CD4-positive, alpha-beta T cell treated with Interleukin-21 for 1 hour (primary cell): ENCODE measurements at regions not wholly inside any gene's neighbourhood (a gene's known extent, or its start where the extent isn't known, plus 50 kb on each side); places are given as distances from the start of the nearest gene placed in this dataset.

Experiments used
- DNase-seq: peaks from one replicate; pipeline ENCODE4 v3.0.0-alpha.2; 2020

- no peak for DNase-seq
These were observed 484.0 kb upstream of the ID2 start for GRCh38 chr2:8197825-8198224.

- no peak for DNase-seq
These were observed 483.0 kb upstream of the ID2 start for GRCh38 chr2:8198766-8199382.

DNA sequence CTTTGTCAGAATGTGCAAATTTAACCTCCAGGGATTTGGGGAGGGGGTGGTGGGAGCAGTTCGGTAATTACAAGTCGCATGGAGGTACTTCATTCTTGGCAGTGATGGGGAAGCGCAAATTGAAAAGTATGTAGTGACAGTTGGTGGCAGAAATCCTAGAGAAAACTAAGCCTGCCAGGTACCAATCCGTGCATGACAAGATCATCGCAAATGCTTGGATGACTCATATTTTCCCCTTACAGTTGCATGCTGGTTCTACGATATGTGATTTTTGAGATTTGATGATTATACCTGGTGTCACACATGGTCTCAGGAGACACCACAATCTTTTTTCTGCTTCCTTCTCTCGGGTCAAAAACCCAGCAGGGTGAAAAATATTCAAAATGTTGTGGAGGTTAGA is 479.7 kb upstream of the ID2 start:
- DNase-seq: no peak

DNA sequence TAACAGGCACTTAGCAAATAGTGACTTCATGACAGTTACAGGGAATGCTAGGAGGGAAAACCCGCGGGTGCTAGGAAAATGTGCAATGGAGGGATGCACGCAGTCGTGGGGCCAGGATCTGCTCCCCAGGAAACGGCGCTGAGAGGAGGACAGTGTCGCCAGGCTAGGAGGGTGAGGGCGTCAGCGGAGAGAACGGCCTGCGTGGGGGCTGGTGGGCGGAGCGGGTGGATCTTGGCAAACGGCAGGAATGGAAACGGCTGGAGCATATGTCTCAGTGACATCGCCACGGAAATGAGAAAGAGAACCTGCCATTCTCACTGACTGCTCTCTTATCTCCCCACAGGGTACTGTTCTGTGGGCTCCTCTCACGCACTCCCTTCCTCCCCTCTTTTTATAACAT is 478.5 kb upstream of the ID2 start:
- DNase-seq: no peak

DNA sequence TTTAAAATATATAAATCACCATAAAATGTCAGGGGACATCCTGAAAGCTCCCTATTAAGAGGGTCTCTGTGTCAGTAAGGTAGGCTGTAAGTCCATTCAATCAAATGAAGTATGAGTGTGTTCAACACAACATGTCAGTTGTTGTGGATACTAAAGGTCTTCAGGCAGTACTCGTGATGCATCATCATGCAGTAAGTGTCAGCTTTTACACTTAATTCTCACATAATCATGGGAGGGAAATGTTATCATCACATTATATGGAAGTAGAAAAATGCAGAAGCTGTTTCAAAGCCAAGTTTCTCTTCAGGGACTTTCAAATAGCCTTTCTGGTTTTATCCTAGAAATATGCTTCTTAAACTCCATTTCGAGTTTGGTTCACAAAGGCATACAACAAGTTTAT is 477.1 kb upstream of the ID2 start:
- DNase-seq: no peak

DNA sequence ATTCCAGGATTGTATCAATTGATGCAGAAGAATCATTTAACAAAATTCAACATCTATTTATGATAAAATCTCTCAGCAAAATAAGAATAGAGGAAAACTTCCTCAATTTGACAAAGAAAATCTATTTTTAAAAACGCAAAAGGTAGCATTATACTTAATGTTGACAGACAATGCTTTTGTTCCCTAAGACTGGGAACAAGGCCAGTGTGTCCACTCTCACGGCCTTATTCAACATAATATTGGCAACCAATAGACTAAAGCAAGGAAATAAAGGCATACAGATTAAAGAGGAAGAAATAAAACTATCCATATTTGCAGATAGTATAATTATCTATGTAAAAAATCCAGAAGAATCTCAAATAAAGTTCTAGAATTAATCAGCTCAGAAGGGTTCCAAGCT is 472.4 kb upstream of the ID2 start:
- DNase-seq: no peak

- no peak for DNase-seq
These were observed 470.5 kb upstream of the ID2 start for GRCh38 chr2:8211384-8211783.

DNA sequence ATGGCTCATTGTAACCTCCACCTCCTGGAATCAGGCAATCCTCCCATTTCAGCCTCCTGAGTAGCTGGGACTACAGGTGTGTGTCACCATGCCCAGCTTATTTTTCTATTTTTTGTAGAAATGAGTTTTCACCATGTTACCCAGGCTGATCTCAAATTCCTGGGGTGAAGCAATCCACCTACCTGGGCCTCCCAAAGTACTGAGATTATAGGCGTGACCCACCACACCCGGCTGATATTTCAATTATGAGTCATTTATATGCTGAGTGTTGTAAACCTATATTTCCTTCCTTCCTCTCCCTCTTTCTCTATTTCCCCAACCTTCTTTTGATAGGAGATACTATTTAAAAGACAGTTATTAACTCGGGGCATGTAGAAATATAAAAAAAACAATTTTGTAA is 469.6 kb upstream of the ID2 start:
- no peak for DNase-seq

GRCh38 chr2:8214036-8214615 is 467.7 kb upstream of the ID2 start:
- DNase-seq: no peak

DNA sequence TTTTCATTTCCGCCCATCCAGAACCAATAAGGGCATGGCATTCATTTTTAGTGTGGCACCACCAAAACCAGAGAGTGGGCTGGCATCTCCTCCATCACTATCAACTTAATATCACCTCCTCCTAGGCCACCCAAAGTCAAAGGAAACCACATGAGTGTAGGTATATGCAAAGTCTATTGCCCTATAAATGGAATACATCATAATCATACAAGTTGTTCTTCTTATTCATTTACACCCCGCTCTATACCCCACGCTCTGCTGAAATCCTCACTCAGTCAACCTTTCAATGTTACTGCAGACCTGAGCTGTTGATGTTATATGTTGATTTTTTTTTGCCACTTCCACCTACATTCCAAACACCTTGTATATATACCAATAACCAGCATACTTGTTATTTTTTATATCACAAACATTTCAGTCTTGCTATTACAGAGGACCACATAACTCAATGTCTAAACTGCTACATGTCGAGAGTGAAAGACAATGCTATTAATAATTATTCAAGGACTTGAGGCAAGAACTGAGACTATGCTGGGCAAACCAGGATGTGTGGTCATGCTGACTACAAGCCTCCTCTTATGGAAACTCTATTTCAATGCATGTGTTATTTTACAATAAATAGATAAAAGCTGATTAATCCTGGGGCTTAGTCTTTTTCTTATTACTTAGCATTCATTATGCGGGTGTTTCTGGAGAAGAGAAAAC is 466.5 kb upstream of the ID2 start:
- DNase-seq: no peak

GRCh38 chr2:8215982-8216381 is 465.9 kb upstream of the ID2 start:
- DNase-seq: no peak

DNA sequence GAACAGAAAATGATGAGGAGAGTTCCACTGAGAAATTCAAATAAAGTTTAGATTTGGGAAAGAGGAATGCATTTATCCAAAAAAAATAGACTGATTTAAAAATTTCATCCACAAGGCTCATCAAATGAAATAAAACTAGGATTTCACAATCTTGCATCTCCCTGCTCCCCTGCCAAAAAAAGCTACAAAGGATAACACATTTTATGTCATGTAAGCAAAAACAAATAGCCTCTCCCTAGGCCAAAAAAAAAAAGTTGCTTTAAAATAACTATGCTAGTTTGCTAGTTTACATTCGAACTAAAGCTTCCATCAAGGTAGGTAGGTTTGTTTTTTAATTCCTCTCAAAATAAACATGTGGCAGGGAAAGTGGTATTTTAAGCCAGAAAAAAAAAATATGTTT is 465.5 kb upstream of the ID2 start:
- no peak for DNase-seq

DNA sequence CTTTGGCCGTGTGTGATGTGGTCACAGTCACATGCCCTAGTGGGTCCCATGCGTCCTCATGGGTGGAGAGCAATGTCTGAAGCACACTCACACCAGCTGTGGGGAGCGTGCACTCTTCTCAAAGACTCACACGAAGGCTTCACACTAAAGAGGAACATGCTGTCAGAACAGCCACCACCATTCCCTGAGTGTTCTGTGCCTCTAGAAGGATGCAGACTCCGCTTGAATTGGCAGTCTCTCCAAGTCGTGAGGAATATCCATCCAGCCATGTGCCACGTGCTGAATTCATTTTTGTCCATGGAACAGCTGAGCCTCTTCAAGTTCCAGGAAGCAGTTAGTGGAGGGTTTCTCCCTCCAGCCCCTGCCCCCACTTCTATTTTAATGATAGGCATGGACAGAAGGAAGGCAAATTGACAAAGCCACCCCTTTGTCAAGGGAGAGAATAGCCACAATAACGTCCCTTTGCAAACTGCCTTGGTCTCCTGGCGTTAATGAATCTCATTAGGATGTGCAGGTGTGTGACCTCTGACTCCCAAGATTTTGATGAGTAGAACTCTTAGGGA is 464.3 kb upstream of the ID2 start:
- no peak for DNase-seq

DNA sequence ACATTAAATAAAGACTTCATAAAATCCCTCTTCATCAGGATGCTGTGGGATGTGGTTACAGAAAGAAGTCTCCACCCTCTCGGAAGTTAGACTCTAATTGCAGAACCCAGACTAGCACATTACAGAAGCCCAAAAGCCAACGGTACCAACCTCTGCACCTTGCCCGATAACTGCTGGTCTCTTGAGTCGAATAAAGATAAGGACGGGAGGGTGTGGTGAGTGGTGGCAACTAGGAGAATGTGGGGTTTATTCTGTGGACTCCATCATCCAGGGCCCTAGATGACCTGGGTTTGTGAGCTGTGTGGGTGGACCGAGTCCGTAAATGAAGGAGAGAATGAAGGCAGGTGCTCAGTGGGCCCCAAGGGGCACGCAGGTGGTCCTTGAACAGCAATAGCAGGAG is 462.8 kb upstream of the ID2 start:
- no peak for DNase-seq

GRCh38 chr2:8219631-8220355 is 462.1 kb upstream of the ID2 start:
- DNase-seq: no peak

DNA sequence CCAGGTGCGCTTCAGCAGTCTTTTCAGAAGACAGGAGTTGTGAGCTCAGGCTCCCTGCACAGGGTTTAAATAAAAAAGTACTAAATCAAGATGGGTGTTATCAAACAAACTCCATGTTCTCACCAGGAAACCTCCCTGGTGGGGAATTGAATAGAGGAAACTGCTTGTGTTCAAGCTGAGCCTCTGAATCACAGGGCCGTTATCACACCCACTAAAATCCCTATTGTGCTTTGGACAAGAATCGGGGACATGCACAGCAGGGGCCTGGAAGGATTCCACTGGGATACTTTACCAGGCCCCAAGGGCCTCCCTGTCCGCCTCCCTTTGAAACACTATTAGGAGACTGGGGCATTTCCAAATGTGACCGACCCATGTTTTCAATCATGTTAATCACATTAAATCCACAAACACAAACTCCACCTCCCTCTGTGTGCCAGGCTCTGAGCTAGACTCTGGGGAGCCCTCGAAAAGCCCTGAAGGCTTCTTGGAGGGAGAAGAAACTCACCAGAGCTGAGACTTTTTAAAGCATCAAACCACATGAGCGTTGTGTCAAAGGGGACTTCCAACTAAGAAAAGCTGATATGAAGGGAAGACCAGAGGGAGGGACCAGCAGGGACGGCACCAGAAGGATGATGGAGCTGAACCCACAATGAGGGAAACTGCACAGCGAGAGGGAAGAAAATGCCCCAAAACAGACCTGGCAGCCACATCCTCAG is 458.7 kb upstream of the ID2 start:
- no peak for DNase-seq

DNA sequence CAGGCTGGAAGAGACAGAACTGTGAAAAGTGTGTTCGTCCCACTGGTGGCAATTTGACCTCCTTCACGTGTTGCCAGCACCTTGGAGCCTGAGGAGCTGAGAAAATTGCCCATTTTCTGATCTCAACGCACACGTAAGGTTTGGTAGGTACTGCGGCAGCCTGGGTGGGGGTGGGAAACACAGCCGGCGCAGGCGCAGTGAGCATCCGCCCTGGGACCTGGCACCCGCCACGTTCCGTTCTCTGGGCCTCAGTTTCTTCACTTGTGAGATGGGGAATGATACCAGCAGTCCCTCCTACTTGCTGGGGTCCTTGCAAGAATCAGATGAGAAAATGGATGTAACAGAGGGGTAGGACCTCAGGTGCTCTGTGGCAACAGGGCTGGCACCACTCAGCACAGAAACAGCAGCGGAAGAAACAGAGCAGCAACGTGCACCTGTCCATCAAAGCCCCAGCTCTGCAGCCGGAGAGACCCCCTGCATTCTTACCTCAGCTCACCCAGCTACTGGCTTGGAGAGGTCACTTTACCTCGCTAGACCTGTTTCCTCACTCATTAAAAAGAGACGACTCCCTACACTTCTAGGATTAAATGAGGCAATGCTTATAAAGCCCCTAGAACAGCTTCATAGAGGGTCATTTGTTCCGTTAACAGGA is 458.0 kb upstream of the ID2 start:
- DNase-seq: no peak

- no peak for DNase-seq
These were observed 457.3 kb upstream of the ID2 start for GRCh38 chr2:8224347-8225190.

DNA sequence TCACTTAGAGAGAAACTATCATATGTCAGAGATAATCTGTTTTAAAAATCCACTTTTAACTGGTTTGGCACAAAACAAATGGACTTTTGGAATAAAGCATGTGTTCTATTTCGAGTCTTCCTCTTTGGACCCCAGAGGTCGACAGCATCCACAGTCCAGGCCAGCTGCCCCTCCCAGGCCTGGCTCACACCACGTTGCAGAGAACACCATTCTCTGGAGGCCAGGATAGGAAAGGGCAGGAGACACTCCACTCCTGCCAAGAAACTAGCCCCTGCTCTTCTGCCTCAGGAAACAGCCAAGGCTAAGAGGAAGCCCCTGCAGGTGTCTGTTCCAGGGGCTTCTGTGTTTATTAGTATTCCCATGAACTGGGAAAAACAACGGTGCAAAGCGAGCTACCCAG is 456.6 kb upstream of the ID2 start:
- no peak for DNase-seq

- DNase-seq: no peak
These were observed 456.1 kb upstream of the ID2 start for GRCh38 chr2:8225798-8226197.

GRCh38 chr2:8229546-8229986 is 452.3 kb upstream of the ID2 start:
- peak; percentile 42 for DNase-seq
